Loucy (cell line): ENCODE measurements at regions not wholly inside any gene's neighbourhood (a gene's known extent, or its start where the extent isn't known, plus 50 kb on each side); places are given as distances from the start of the nearest gene placed in this dataset.

Experiments
- H2AFZ ChIP-seq: fragments of 200-600 bp; sonication (generic); 2 replicates; pipeline ENCODE4 v1.6.0; 2016; ENCODE audit warnings: antibody characterized with exemption, mild to moderate bottlenecking, low read length, moderate library complexity
- H3F3A ChIP-seq: fragments of 200-600 bp; 2 replicates; pipeline ENCODE4 v1.6.0; 2016; ENCODE audit warnings: antibody characterized with exemption, low read depth, mild to moderate bottlenecking
- H3K27me3 ChIP-seq: fragments of 200-600 bp; sonication (generic); 2 replicates; pipeline ENCODE4 v1.6.1; 2014; ENCODE audit warnings: low read length, mild to moderate bottlenecking; ENCODE audit not compliant: insufficient read depth, poor library complexity, severe bottlenecking
- H3K36me3 ChIP-seq: fragments of 200-600 bp; sonication (generic); 2 replicates; pipeline ENCODE4 v1.6.1; 2016; ENCODE audit warnings: low read length; ENCODE audit not compliant: insufficient read depth
- H3K4me1 ChIP-seq: fragments of 200-600 bp; sonication (generic); 2 replicates; pipeline ENCODE4 v1.5.1; 2014; ENCODE audit warnings: low read length, mild to moderate bottlenecking; ENCODE audit not compliant: insufficient read depth, poor library complexity, severe bottlenecking
- H3K4me2 ChIP-seq: fragments of 200-600 bp; sonication (generic); 2 replicates; pipeline ENCODE4 v1.6.0; 2014; ENCODE audit warnings: antibody characterized with exemption, low read length, low read depth, mild to moderate bottlenecking; ENCODE audit not compliant: poor library complexity, severe bottlenecking
- H3K4me3 ChIP-seq: fragments of 200-600 bp; sonication (generic); 2 replicates; pipeline ENCODE4 v1.5.1; 2014; ENCODE audit warnings: low read length, mild to moderate bottlenecking, mixed read lengths; ENCODE audit not compliant: poor library complexity, severe bottlenecking
- H3K79me2 ChIP-seq: fragments of 200-600 bp; sonication (generic); 2 replicates; pipeline ENCODE4 v1.6.1; 2014; ENCODE audit warnings: low read length; ENCODE audit not compliant: insufficient read depth
- H3K9ac ChIP-seq: fragments of 200-600 bp; sonication (generic); 2 replicates; pipeline ENCODE4 v1.6.0; 2014; ENCODE audit warnings: mild to moderate bottlenecking, low read depth, low read length, moderate library complexity; ENCODE audit not compliant: poor library complexity, severe bottlenecking
- H3K9me2 ChIP-seq: fragments of 200-600 bp; sonication (generic); replicated peaks from 2 replicates; pipeline ENCODE4 v1.6.1; 2016; ENCODE audit warnings: low read depth, low read length, mixed read lengths
- H3K9me3 ChIP-seq: fragments of 200-600 bp; sonication (generic); 2 replicates; pipeline ENCODE4 v1.6.1; 2014; ENCODE audit warnings: mild to moderate bottlenecking, antibody characterized with exemption, low read length, low read depth; ENCODE audit not compliant: insufficient read depth
- H4K20me1 ChIP-seq: fragments of 200-600 bp; sonication (generic); 2 replicates; pipeline ENCODE4 v1.6.0; 2014; ENCODE audit warnings: antibody characterized with exemption, low read length, mild to moderate bottlenecking; ENCODE audit not compliant: insufficient read depth, poor library complexity, severe bottlenecking
- EZH2phosphoT487 ChIP-seq: fragments of 200-600 bp; IDR thresholded peaks from 2 replicates; pipeline ENCODE4 v1.6.1; 2018; ENCODE audit warnings: antibody characterized with exemption, mild to moderate bottlenecking, moderate library complexity, borderline replicate concordance
- TF ChIP-seq, protein P1 (sequence below): fragments of 200-600 bp; sonication (generic); conservative IDR thresholded peaks from 2 replicates; pipeline ENCODE4 v1.5.1; 2014; ENCODE audit warnings: mild to moderate bottlenecking, antibody characterized with exemption, low read length

DNA sequence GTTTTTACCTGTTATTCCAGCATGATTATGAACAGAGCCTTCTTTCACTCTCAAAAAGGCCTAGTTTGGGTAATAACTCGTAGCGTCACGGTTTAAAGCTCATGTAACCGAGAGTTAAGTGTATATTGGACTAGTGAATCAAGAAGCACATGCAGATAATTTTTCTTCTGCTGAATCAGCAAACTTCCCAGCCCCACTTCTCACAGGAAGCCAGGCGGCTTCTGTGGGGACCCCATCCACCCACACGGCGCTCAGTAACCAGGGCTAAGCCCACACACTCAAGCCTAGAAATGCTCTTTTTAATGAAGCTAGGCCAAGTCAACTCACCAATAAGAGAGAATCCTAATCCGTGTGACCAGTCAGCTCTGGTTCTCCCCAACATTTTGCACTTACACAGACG, 191.2 kb upstream of the MGMT start:
- no peaks in the 10 kb centered on the region for H3K79me2 ChIP-seq
- 0 out of 2 replicates have a peak overlapping the region, but pooled peaks have one; percentile 15 for H2AFZ ChIP-seq
- no peaks in the 10 kb centered on the region for H3K9me3 ChIP-seq
- H3K27me3 ChIP-seq: no peaks in the 10 kb centered on the region
- H3K36me3 ChIP-seq: no peaks in the 10 kb centered on the region
- no peaks in the 10 kb centered on the region for H3K9me2 ChIP-seq
- H4K20me1 ChIP-seq: no peaks in the 10 kb centered on the region
- H3K4me2 ChIP-seq: no peak overlapping the region
- peaks cover 7% of the 10 kb centered on the region for H3K4me1 ChIP-seq
- no peak for TF ChIP-seq EZH2phosphoT487
- TF ChIP-seq, protein P1, sequence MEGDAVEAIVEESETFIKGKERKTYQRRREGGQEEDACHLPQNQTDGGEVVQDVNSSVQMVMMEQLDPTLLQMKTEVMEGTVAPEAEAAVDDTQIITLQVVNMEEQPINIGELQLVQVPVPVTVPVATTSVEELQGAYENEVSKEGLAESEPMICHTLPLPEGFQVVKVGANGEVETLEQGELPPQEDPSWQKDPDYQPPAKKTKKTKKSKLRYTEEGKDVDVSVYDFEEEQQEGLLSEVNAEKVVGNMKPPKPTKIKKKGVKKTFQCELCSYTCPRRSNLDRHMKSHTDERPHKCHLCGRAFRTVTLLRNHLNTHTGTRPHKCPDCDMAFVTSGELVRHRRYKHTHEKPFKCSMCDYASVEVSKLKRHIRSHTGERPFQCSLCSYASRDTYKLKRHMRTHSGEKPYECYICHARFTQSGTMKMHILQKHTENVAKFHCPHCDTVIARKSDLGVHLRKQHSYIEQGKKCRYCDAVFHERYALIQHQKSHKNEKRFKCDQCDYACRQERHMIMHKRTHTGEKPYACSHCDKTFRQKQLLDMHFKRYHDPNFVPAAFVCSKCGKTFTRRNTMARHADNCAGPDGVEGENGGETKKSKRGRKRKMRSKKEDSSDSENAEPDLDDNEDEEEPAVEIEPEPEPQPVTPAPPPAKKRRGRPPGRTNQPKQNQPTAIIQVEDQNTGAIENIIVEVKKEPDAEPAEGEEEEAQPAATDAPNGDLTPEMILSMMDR: no peak
- no peak overlapping the region for H3K4me3 ChIP-seq
- H3K9ac ChIP-seq: no peak overlapping the region
- H3F3A ChIP-seq: no peaks in the 10 kb centered on the region

DNA sequence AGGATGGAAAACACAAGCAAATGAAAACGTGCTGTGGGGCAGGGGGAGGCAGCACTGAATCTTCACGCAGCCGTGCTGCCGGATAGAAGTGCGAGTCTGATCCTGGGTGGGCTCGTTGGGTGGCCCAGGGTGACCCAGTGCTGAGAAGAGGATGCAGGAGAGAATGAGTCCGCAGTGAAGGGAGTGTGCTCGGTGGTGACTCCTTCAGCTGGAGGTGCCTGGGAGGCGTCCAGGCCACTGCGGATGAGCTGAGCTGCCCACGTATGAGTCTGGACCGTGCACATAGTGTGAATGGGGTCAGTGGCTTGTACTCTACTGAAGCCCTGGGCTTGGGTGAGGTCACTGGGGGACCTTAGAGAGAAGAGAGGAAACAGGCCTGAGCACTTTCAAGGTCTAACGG, 190.0 kb upstream of the MGMT start:
- Histone ChIP-seq H3K9me2 (no peaks in the 10 kb centered on the region), H3K36me3 (no peaks in the 10 kb centered on the region), H3K79me2 (no peaks in the 10 kb centered on the region), H3K4me2 (no peak overlapping the region), H3K9ac (no peak overlapping the region), H3F3A (no peaks in the 10 kb centered on the region), H3K27me3 (no peaks in the 10 kb centered on the region), H2AFZ (no peak overlapping the region), H3K9me3 (no peaks in the 10 kb centered on the region), H3K4me3 (no peak overlapping the region), H4K20me1 (no peaks in the 10 kb centered on the region), H3K4me1 (peaks cover 7% of the 10 kb centered on the region)
- no peak for TF ChIP-seq EZH2phosphoT487
- TF ChIP-seq, protein P1: no peak

DNA sequence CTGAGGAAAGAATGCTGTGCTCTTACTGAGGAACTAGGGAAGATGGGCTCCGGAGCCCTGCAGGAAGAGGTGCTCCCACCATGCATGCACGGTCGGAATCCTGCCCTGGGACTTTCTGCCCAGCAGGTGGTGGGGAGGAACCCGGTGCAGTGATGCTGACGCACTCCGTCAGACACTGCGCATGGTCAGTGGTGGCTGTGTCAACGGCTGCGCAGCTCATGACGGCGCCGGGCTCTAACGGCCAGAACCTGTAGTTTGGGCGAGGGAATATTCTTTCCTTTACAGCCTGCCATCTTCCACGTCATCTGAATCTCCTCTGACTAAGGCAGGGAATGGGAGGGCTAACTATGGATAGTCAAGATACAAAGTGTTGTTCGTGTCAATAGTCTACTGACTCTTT, 189.2 kb upstream of the MGMT start:
- Histone ChIP-seq H4K20me1 (no peaks in the 10 kb centered on the region), H3K9me2 (no peaks in the 10 kb centered on the region), H3K9me3 (no peaks in the 10 kb centered on the region), H3K4me3 (no peak overlapping the region), H2AFZ (no peak overlapping the region), H3K4me1 (peaks cover 7% of the 10 kb centered on the region), H3K36me3 (no peaks in the 10 kb centered on the region), H3K79me2 (no peaks in the 10 kb centered on the region), H3K4me2 (no peak overlapping the region), H3F3A (no peaks in the 10 kb centered on the region), H3K9ac (no peak overlapping the region), H3K27me3 (no peaks in the 10 kb centered on the region)
- no peak for TF ChIP-seq EZH2phosphoT487
- TF ChIP-seq, protein P1: no peak
